NOMO-1 treated with DMSO at 0.1 percent for 48 hours (cell line): ENCODE measurements at regions not wholly inside any gene's neighbourhood (a gene's known extent, or its start where the extent isn't known, plus 50 kb on each side); places are given as distances from the start of the nearest gene placed in this dataset.
"Not testable (repeated sequence)": the region's sequence is repeated elsewhere in the genome, so short reads cannot be mapped to it uniquely, and the experiment has no call there.

ENCODE experiments used
- DNase-seq: peaks from one replicate; lab custom pipeline; 2025; ENCODE audit not compliant: unreplicated experiment; lab: John Stamatoyannopoulos, UW

DNA sequence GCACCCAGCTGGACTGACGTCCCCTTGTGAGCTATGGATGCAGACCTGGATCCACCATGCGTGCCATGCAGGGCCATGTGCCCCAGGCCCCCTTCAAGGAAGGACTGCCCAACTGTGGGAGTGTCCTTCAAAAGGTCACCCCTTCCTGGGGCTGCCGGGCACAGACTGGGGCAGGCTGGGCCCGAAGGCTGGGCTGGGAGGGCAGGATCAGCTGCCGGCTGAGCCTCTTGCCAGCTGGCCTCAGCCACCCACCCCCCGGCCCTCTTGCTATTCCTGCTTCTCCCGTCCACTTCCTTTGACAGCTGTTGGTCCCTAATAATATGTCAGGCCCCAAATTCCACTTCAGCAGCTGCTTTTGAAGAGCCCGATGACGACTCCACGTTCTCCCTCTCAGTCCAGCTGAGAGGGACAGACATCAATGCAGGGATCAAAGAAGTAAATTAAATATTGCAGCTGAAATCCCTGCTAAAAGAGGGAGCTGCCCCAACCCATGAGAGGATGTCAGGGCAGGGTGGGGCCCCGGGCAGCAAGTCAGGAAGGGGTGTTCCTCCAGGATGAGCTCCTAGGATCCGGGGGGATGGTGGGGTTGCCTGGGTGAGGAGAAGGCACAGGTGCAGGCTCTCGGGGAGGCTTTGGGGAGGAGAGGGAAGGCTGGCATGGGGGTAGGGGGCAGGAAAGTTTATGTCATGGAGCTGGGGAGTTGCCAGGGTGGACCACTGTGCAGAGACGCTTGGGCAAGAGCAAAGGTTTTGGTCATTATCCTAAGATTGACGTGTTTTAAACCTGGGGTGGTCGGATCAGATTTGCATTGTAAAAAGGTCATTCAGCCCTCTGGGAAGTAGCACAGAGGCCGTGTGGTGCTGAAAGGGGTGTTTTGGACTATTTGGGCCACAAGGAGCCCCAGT, 185.0 kb downstream of the ANKRD60 start:
- DNase-seq: no peak

DNA sequence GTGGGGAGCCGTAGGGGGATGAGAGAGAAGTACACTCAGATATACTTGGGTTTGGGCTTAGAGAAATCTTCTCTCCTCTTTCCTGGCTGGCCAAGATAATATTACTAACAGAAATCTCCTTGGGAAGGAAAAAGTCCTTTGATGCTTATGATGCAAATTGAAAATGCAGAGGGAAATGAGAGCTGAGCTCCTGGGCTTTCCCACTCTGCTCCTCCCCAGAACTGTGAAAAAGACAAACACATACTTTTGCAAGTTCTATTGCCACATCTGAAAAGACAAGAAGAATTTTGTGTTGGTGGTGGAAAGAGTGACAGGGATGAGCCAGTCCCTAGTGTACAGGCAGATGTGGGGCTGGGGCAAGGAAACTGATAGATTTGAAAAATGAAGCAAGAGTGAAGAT, 185.9 kb downstream of the ANKRD60 start:
- DNase-seq: no peak

DNA sequence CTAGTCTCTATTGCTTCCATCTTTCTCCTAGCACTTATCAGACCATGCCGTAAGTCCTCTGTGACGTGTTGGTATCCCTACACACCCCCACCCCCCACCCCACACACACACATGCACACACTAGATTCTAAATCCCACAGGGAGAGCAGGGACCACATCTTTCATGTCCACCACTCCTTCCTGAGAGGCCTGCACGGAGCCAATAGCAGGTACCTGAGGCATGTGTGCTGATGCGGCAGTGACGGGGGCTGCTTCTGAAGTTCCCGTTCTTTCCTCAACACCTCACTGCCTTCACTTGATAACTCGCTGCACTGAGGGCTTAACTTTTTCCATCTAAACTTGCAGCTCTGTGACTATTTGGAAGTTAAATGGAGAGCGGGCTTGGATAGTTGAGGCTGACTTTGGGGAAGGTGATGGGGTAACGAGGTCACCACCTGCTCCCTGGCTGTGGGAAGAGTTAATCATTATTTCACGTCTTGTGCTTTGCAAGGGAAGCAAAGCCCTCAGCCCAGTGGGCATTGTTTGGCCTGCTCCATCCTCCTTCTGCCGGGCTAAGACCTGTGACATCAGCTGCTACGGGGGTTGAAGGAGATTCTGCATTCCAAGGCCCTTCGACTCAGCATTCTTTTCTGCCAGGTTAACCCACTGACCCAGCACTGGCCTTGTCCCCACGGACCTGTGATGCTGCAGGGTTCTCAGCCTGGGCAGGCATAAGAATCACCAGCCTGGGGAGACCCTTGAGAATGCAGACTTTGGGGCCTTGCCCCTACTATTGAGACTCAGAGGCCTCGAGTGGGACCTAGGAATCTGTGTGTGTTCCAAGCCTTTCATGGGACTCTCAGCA, 187.8 kb downstream of the ANKRD60 start:
- no peak for DNase-seq

DNA sequence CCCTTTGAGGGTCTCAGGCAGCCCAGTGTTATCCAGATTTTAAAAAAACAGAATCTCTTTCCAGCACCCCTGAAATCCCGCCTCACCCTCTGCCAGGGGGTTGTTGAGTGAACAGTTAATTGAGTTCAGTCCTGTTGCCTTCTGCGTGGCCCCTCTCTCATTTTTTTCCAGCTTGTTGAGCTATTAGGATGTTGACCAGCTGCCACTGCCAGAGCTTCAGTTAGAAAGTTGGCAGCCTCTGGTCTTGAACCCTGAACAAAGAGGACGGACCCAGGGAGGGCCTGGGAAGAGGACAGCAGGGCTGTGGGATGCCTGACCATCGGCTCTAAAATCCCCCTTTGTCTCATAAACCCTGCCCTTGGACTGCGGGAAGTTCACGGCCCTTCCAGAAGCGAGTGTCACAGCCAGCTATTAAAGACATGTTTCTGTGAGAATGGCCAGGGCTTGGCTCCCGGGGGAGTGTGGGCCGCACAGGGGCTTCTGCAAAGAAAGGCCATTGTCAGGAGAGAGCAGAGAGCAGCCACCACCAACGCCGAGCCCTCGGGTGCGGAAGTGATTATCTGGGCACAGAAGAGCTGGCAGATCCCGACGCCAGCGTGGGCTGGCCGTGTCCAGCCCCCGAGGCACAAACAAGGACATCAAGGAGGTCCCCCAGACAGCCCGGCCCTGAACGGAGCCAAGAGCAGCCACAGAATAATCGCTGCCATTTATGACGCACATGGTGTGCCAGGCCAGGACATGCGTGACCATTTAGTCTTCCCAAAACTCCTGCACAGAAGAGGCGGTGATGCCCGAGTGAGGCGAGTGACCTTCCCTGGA, 189.0 kb downstream of the ANKRD60 start:
- DNase-seq: no peak

DNA sequence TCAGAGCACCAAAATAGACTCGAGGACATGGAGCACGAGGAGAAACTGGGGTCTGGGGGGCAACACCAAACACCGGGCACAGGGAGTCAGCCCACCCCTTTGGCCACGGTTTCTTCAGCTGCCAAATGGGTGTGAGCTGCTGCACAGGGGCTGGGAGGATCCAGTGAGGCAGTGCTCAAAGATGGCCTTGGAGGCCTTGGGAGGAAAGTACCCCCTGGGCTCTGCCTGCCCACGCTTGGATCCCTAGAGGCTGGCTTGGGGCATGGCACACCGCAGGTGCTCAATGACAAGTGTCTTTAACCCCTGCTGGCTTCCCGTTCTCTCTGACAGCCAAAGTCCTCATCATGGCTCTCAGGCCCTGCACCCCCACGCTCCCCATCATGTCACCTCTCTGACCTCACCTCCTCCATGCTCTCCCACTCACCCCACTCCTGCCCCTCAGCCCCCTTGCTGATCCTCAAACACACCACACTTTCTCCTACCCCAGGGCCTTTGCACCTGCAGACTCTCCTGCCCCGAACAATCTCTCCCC, 190.3 kb downstream of the ANKRD60 start:
- DNase-seq: no peak

DNA sequence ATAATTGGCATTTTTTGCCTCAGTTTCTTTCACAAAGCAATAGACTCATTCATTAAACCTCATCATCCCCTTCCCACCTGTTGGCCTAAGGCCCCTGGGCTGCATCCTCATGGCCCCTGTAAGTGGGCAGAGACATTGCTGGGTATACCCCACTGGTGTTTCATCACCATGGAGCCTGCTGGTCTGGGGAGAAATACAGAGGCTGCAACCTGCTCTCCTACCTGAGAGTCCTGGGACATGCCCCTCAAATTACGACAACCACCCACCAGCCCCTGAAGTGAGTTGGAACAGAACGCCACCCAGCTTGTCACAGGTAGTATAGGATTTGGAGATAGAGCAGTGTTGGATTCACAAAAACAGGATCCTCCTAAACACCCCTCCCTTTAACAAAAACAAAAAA, 190.8 kb downstream of the ANKRD60 start:
- DNase-seq: no peak

DNA sequence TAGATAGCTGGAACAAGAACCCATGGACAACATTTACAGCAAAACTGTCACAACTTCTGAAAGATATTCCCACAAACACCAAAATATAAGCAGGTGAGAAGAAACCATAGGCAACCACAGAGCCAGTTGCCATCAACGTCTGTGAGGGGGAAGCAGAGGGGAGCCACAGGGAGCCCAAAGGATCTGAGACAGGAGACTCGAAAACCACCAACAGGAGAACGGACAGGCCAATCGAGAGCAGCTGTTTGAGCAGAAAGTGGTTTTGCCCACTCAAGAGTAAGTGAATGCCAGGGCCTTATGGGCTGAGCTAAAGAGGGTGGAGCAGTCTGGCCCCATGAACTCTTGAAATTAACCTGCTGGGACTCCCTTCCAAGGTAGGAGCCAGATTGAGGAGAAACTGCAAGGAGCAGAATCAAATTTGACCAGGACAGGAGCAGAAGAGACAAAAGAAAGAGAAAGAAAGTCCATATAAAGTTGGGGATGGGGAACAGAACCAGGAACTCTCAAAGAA, 195.4 kb downstream of the ANKRD60 start:
- DNase-seq: no peak

DNA sequence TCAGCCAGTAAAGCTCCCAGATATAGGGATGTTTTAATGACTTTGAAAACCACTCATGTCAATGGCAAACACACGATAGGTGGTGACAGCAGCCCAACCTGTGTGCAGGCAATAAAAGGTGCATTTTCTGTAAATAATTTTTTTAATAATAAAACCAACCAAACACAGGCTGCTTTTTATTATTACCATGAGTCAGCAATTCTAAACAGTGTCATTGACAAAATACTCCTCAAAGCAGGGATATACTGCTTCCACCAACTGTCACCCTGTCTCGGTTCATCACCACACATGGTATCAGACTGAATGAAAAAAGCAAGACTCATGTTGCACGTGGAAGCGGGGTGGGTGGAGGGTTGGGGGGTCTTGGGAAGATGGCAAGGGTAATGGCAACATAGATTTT, 195.9 kb downstream of the ANKRD60 start:
- no peak for DNase-seq

DNA sequence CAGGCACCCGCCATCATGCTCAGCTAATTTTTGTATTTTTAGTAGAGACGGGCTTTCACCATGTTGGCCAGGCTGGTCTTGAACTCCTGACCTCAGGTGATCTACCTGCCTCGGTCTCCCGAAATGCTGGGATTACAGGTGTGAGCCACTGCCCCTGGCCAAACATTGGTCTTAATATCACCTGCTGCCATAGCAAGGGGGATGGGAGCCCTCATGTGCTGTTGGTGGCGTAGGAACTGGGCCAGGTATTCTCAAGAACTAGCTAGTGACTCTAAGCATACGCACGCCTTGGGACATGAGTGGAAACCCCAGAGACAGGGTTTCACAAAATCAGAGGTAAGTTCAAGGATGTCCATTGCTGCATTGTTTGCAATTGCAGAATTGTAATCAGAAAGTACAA, 197.1 kb downstream of the ANKRD60 start:
- DNase-seq: not testable (repeated sequence)

DNA sequence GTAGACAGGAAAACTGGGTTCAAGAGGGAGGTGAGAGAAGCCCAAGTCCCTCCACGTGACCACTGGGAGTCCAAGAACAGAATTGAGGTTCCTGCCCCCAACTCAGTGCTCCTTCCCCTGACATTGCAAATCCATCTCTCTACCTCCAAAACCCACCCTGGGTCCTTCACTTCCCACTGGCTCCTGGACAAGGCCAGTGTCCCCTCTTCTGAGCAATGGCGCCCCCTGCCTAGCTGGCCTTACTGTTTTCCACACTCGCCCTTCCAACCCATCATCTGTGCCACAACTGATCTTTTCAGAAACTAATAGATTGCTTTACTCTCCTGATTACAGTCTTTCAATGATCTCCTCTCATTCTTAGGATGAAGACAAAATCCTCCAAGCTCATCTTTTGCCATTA, 200.3 kb downstream of the ANKRD60 start:
- no peak for DNase-seq

DNA sequence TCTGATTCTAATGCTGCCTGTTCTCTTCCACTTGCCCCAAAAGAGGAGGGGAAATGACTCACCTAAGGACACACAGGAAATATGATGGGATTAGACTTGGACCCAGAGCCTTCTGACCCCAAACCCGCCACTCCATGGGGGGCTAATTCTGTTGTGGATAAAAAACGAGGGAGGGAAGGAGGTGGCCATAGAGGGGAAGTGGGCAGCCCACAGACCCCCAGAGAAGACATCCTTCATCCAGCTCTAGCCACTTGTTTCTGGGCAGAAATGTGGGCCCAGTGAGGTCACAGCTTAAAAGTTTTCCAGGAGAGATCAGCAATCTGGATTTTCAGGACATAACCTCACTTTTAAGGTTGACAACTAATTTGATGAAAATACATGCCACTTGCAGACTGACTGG, 202.1 kb downstream of the ANKRD60 start:
- DNase-seq: no peak

DNA sequence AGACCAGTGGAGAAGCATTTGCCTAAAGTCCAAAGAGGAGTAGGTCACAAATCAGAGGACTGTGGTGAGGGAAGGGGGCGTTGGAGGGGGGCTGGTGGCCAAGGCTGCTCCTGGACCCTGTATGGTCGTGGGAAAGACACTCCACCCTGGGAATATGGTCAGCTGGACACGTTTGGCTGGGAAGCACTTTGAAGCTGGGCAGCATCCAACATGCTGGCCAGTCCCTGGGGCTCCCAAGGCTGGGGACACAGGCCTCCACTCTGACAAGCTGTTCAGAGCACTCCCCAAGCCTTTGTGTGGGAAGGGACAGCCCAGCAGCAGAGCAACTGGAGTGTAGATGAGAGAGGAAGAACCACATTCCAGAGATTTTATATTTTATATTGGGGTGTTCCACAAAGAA, 203.2 kb downstream of the ANKRD60 start:
- DNase-seq: no peak

DNA sequence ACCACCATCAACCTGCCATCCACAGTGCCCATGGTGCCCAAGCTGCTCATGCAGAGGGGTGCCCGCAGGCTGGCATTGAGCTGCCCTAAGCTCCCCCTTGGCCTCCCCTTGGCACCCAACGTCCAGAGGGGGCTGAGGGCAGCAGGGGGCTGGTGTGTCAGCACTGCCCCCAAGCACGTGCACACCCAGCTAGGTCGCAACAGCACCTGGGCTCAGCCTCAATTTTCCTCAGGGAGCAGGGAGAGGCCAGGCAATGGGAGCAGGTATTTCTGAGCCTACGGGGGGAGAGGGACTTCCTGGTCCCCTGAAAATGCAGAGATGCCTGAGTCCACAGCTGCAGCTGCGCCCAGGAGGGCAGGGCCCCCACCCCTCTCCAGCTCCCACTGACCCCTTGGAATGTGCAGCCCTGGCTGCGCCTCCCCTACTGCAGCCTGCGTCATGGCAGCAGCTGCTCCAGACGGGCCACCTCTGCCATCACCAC, 204.2 kb downstream of the ANKRD60 start:
- DNase-seq: no peak

DNA sequence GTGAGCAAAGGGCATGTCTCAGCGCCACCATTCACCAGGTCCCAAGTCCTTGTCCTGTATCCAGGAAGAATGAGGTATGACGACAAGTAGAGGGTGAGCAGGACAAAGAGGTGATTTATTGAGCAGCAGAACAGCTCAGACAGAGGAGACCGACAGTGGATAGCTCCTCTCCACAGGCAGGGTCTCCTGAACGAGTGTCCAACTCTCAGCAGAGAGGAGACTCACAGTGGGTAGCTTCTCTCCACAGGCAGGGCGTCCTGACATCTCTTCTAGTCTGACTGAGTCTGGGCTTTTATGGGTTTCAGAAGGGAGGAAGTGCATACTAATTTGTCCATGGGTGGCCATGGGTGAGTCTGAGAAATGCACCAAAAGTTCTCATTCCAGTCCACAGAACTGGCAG, 204.7 kb downstream of the ANKRD60 start:
- no peak for DNase-seq

DNA sequence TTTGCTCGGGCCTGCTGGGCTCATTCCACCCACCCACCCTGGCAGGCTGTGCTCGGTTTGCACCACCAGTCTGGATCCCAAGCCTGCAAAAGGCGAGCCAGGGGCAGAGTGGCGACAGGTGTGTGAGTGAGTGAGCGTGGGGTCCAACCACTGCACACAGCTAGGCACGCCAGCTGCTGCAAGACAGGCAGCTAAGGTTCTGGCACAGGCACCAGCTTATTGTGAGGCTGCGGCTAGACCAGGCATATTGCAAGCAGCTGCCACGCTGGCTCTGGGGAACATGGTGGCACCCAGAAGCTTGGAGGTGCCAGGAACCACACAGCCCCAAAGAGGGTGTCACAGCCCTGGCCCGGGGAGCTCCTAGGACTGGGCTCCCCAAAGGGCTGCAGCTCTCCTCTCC, 205.1 kb downstream of the ANKRD60 start:
- no peak for DNase-seq

DNA sequence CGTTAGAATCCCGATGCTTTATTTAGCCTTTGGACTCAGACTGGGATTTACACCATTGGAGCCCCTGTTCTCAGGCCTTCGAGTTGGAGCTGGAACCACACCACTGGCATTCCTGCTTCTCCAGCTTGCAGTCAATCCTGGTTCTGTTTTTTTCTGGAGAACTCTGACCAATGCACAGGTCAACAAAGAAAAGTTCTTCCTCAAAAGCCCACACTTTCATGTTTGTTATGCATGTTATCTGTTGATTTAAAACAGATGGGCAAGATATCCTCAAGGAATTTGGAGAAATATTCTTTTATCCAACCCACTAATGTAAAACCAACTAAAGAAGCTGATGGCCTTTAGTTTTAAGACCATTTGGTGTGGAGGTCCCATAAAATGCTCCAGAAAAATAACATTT, 205.7 kb downstream of the ANKRD60 start:
- DNase-seq: no peak

DNA sequence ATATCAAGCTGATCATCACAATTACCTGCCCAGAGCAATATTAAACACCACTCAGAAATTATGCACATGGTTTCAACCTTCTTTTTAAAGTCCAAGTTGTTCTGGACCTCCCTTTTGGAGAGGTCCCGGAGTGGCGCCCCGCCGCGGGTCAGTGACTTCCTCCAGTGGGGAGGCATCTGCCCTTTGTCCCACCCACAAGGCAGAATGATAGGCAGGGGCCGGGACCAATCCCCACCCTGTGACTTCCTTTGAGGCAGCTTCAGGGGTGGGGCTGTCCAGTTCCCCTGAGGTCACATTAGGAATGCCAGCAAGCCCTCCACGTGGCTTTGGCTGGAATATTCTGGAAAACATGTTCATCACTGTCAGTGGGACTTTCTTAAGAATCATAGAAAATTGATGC, 207.0 kb downstream of the ANKRD60 start:
- no peak for DNase-seq

DNA sequence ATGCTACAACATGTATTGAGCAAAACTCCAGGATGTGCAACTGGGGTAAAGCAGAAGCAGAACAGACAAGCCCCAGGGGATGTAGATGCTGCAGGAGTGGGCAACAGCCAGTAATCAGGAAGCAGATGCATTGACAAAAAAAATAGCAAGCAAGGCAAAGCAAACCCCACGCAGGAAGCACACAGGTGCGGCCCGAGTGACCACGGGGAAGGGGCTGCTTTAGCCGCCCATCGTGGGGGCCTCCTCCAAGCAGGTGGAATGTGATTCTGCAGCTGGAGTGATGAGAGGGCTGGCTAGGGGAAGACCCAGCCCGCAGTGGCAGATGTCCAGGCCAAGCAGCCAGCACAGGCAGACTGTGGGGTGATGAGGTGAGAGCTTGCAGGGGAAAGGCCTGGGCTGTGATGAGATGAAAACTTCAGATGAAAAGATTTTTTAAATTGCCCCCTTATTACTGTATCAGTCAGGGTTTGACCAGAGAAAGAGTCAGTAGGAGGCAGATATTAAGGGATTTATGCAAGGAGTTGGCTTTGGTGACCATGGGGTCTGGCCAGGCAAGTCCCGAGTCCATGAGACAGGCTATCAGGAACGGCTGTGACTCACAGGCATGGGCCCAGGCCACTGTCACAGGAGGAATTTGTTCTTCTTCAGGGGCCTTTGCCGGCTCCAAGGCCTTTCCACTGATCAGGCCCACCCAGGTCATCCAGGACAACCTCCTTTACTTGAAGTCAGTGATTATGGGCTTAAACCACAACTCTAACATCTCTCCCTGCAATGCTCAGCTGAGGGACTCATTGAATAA, 207.6 kb downstream of the ANKRD60 start:
- no peak for DNase-seq

DNA sequence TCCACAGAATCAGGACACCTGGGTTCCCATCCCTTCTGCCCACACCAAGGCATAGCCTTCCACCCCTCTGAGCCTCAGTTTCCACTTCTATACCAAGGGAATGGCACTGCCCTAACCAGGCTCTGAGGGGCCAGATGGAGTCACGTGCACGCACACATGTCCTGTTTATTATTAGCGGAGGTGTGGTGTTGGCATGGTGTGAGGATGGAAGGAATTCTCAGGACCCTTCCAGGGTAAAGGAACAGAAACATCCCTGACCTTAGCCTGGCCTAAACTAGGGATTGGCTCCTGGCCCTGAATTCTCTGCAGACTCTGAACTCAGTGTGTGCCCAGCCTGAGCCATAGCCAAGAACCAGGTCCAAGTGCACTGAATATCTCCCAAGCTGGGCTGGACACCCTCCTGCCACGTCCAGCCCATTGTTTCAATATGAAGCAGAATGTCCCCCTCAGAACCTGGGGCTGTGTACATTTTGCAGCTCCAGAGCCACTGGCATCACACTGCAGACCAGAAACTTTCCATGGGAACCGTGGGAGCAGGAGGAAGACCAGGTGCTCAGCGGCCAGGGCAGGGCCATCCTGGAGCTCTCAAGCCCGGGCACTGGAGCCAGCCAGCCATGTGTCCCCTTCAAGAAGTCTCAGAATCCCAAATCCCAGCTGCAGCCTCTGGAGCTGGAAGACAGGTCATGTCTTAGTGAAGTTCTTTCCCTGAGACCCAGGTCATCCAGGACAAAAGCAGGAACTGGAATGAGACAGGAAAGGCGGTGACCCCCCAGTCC, 208.4 kb downstream of the ANKRD60 start:
- no peak for DNase-seq
